GM12878 (cell line): ENCODE measurements at regions not wholly inside any gene's neighbourhood (a gene's known extent, or its start where the extent isn't known, plus 50 kb on each side); places are given as distances from the start of the nearest gene placed in this dataset.

Experiments used
- ASH2L ChIP-seq: fragments of 300-600, 200-600 bp; sonication (generic); IDR thresholded peaks from 2 replicates; pipeline ENCODE4 v1.6.1; 2017; ENCODE audit warnings: low read depth, mild to moderate bottlenecking, borderline replicate concordance
- BACH1 ChIP-seq: fragments of 450-650 bp; IDR thresholded peaks from 2 replicates; pipeline ENCODE4 v1.6.1; 2017; ENCODE audit warnings: mild to moderate bottlenecking, borderline replicate concordance
- CHD4 ChIP-seq: fragments of 200-600 bp; sonication (generic); IDR thresholded peaks from 2 replicates; pipeline ENCODE4 v1.6.1; 2016; ENCODE audit warnings: mild to moderate bottlenecking
- FOXM1 ChIP-seq: IDR thresholded peaks from 2 replicates; pipeline ENCODE4 v1.6.1; 2012; ENCODE audit warnings: low read depth, mild to moderate bottlenecking, inconsistent platforms, low read length, moderate library complexity
- NRF1 ChIP-seq: conservative IDR thresholded peaks from 2 replicates; pipeline ENCODE4 v1.6.1; 2011; ENCODE audit warnings: mild to moderate bottlenecking, low read depth, low read length, improper control_type of control experiment
- POLR2AphosphoS5 ChIP-seq: IDR thresholded peaks from 2 replicates; pipeline ENCODE4 v1.6.1; 2011; ENCODE audit warnings: mild to moderate bottlenecking, low read length, inconsistent platforms
- TF ChIP-seq, protein P1 (sequence below), 3 experiments: IDR thresholded peaks in 2 of 3; conservative IDR thresholded peaks in 1 of 3; 2 replicates each; pipeline ENCODE4 v1.5.1; 2011; ENCODE audit warnings: low read depth in 3 of 3, low read length in 3 of 3, mild to moderate bottlenecking in 3 of 3, control low read depth in 2 of 3, moderate library complexity in 2 of 3, inconsistent platforms in 1 of 3, mixed read lengths in 1 of 3; ENCODE audit not compliant: control insufficient read depth in 2 of 3, insufficient read depth in 1 of 3; ENCODE audit errors: extremely low read depth in 1 of 3
- TF ChIP-seq, protein P2 (sequence below): IDR thresholded peaks from 2 replicates; pipeline ENCODE4 v1.6.1; 2012; ENCODE audit warnings: low read depth, low read length, improper control_type of control experiment
- TF ChIP-seq, protein P3 (sequence below): fragments of 150-350 bp; IDR thresholded peaks from 2 replicates; pipeline ENCODE4 v1.6.1; 2016; ENCODE audit warnings: low read depth, low read length

DNA sequence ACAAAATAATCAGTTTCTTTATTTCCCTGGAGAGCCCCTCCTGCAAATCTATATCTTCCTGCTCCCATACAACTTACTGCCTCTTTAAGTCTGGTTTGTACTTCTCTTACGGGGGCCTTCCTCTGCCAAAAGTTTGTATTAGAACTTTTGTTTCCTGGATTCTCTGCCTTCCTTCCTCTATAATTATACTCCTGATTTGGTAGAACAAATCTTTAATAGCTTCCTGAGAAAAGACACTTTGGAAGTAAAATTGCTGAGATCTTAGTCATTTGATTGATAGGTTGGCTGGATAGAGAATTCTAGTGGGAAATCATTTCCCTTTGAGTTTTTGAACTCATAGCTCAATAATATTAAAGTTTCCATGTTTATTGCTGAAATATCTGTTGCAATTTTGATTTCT lies 499.2 kb downstream of the RAB38 start:
- TF ChIP-seq BACH1 (no peak), ASH2L (no peak), POLR2AphosphoS5 (no peak), CHD4 (no peak), NRF1 (no peak), FOXM1 (no peak)
- TF ChIP-seq, protein P1, sequence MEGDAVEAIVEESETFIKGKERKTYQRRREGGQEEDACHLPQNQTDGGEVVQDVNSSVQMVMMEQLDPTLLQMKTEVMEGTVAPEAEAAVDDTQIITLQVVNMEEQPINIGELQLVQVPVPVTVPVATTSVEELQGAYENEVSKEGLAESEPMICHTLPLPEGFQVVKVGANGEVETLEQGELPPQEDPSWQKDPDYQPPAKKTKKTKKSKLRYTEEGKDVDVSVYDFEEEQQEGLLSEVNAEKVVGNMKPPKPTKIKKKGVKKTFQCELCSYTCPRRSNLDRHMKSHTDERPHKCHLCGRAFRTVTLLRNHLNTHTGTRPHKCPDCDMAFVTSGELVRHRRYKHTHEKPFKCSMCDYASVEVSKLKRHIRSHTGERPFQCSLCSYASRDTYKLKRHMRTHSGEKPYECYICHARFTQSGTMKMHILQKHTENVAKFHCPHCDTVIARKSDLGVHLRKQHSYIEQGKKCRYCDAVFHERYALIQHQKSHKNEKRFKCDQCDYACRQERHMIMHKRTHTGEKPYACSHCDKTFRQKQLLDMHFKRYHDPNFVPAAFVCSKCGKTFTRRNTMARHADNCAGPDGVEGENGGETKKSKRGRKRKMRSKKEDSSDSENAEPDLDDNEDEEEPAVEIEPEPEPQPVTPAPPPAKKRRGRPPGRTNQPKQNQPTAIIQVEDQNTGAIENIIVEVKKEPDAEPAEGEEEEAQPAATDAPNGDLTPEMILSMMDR (IDR thresholded peaks at IDR 0.05 in 2 of 3, conservative IDR thresholded peaks at IDR 0.05 in 1 of 3; ENCODE audit: control insufficient read depth in 2 of 3, extremely low read depth in 1 of 3, insufficient read depth in 1 of 3, low read depth in 3 of 3, low read length in 3 of 3), result no peak
- TF ChIP-seq, protein P2, sequence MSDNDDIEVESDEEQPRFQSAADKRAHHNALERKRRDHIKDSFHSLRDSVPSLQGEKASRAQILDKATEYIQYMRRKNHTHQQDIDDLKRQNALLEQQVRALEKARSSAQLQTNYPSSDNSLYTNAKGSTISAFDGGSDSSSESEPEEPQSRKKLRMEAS, result no peak
- TF ChIP-seq, protein P3, sequence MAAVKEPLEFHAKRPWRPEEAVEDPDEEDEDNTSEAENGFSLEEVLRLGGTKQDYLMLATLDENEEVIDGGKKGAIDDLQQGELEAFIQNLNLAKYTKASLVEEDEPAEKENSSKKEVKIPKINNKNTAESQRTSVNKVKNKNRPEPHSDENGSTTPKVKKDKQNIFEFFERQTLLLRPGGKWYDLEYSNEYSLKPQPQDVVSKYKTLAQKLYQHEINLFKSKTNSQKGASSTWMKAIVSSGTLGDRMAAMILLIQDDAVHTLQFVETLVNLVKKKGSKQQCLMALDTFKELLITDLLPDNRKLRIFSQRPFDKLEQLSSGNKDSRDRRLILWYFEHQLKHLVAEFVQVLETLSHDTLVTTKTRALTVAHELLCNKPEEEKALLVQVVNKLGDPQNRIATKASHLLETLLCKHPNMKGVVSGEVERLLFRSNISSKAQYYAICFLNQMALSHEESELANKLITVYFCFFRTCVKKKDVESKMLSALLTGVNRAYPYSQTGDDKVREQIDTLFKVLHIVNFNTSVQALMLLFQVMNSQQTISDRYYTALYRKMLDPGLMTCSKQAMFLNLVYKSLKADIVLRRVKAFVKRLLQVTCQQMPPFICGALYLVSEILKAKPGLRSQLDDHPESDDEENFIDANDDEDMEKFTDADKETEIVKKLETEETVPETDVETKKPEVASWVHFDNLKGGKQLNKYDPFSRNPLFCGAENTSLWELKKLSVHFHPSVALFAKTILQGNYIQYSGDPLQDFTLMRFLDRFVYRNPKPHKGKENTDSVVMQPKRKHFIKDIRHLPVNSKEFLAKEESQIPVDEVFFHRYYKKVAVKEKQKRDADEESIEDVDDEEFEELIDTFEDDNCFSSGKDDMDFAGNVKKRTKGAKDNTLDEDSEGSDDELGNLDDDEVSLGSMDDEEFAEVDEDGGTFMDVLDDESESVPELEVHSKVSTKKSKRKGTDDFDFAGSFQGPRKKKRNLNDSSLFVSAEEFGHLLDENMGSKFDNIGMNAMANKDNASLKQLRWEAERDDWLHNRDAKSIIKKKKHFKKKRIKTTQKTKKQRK, result no peak
